DMS 273 treated with DMSO at 0.1 percent for 48 hours (cell line): ENCODE measurements at regions not wholly inside any gene's neighbourhood (a gene's known extent, or its start where the extent isn't known, plus 50 kb on each side); places are given as distances from the start of the nearest gene placed in this dataset.
"Not testable (repeated sequence)": the region's sequence is repeated elsewhere in the genome, so short reads cannot be mapped to it uniquely, and the experiment has no call there.

Source experiments
- DNase-seq: peaks from one replicate; lab custom pipeline; 2025; lab: John Stamatoyannopoulos, UW

DNA sequence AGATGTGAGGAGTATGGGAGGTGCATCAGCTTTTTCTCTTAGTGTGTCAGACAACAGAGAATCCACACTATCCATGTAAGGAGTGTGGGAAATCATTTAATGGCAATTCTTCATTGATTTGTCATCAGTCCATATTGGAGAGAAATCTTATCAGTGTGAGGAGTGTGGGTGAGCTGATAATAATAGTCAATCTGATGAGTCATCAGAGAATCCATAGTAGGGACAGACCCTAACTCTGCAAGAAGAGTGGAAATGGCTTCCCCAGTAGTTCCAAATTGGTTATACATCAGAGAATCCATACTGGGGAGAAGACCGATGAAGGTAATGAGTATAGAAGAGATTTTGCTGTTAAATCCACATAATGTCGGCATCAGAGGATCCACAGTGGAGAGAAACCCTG lies 150.5 kb upstream of the THUMPD2 start:
- no peak for DNase-seq

DNA sequence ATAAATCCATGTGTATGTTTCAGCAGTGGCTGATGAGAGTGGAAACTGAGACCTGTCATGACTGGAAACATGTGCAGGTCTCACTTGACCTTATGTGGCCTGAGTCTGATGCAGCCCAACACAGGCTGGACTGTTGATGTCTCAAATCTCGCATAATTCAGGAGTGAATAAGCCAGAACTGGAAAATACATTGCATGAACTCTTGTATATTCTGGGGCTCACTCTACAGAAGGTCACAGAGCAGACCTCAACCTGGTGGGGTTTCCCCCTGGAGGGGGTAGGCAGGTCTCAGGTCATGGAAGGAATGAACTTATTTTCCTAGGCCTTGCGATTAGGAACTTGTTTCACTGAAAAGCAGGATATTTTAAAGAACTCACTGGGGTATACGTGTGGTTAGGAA lies 146.3 kb upstream of the THUMPD2 start:
- DNase-seq, result no peak

DNA sequence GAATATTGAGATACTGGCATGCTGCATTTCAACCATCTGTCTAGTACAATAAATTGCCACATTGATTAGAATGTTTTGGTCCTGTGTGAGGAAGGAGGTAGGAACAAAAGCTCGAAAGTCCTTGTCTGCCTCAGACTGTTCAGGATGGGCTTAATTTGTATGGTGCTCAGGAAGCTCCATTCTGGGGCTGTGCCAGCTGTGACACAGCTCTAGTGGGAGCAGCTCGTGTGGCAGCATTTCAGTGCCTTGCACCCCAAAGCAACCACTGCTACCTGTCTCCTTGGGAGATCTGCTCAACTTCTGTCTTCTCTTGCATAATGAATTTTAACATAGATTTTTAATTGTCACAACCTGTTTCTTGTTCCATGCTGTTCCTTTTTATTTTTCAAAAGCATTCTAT lies 144.4 kb upstream of the THUMPD2 start:
- DNase-seq, result no peak

DNA sequence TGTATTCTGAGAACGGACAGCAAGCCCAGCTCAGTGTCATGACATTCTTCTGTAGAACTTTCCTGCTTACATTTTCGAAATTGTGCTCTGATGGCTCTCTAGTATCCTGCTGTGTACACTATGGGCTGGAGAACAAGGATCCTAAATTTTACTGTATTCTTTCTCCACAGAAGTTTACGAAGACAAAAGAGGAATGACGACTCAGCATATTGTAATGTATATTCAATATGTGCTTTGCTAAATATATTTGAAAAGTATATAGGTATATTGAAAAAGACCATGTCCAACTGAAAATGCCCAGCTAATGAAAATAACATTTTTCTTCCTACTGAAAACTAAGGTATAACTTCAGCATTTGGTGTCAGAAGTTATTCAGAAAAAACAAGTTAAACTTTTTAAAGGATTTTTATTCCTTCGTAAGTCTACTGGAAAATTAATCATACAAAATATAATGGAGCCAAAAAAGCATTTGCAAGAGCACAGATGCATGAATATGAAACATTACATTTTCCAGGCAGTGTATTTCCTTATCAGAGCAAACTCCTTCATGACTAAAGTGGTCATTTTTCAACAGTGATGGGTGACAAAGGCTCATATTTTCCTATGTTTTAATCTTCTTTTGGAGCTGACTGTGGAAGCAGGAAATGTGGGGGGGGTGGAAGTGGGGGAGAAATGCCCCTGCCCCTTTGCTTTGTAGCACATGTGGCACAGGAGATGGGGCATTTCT lies 143.8 kb upstream of the THUMPD2 start:
- no peak for DNase-seq

DNA sequence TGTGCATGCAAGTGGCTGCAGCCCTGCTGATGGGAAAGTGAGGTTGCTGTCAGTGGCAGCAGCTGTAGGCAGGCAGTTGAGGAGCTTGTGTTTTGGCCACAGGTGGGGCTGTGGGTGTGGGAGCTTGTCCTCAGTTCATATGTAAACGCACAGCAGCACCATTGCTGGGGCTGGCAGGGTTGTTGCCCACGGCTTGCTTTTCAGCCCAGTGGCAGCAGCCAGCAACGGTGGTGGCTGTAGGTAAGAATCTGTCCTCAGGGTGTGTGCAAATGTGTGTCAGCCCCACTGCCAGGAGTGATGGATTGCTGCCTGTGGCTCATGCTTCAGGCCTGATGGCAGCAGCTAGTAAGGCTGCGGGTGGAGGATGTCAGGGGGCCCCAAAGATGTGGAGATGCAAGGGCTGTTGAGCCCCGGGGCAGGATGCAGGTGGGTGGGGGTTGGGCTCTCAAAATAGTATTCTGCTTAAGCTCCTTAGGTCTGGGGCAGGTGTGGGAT lies 141.3 kb upstream of the THUMPD2 start:
- DNase-seq, result no peak

DNA sequence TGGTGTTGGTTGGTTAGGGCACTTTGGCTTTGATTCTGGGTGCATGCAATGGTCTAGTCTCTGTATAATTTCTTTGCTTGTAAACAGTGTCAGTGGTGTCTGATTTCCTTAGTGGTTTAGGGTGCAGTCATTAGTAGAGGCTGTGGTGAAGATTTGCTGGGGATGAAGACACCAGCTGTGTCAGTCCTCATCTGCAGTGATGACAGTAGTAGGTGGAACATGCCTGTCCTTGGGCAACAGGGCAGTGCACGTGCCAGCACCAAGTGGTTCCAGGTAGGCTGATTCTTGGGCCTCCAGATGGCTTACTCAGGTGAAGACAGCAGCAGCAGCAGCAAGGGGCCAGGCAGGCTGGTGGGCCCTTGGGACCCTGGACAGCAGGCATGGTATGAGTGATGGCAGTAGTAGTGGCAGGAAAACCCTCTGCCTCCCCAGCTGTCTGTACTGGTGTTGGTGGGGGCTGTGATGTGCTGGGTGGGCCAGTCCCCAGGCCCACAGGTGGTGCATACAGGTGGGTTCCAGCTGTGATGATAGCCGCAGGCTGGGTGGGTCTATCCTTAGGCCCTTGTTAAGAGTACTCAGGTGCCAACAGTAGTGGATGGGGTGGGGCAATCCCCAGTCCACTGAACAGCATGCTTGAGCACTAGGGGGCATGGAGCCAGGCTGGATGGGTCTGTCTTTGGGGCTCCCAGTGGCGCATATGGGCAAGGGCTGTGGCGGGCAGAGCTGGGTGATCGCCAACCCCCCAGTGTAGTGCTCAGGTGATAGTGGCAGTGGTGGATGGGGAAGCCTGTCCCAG lies 140.7 kb upstream of the THUMPD2 start:
- no peak for DNase-seq

DNA sequence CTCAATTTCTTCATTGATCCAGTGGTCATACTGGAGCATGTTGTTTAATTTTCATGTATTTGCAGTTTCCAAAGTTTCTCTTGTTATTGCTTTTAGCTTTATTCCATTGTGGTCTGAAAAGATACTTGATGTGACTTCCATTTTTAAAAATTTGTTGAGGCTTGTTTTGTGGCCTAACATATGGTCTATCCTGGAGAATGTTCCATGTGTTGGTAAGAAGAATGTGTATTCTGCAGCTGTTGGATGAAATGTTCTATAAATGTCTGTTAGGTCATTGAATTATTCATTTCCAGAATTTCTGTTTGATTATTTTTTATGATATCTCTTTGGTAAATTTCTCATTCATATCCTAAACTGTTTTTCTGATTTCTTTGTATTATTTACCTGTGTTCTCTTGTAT lies 139.8 kb upstream of the THUMPD2 start:
- no peak for DNase-seq

DNA sequence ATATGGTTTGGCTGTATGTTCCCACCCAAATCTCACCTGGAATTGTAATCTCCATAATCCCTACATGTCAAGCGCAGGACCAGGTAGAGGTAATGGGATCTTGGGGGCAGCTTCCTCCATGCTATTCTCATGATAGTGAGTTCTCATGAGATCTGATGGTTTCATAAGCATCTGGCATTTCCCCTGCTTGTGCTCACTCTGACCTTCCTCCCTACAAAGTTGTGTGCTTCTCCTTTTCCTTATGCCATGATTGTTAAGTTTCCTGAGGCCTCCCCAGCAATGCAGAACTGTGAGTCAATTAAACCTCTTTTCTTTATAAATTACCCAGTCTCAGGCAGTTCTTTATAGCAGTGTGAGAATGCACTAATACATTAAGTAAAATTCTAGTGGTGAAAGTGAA lies 138.3 kb upstream of the THUMPD2 start:
- DNase-seq, result not testable (repeated sequence)

DNA sequence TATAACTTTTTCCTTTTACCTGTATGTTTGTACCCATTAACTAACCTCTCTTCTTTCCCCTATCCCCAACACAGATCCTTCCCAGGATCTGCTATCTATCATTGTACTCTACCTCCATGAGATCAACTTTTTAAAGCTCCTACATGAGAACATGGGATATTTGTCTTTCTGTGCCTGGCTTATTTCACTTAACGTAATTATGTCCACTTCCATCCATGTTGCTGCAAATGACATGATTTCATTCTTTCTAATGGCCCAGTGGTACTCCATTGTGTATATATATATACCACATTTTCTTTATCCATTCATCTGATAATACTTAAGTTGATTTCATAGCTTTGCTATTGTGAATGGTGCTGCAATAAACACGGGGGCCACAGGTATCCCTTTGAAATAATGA lies 135.9 kb upstream of the THUMPD2 start:
- DNase-seq, result no peak

DNA sequence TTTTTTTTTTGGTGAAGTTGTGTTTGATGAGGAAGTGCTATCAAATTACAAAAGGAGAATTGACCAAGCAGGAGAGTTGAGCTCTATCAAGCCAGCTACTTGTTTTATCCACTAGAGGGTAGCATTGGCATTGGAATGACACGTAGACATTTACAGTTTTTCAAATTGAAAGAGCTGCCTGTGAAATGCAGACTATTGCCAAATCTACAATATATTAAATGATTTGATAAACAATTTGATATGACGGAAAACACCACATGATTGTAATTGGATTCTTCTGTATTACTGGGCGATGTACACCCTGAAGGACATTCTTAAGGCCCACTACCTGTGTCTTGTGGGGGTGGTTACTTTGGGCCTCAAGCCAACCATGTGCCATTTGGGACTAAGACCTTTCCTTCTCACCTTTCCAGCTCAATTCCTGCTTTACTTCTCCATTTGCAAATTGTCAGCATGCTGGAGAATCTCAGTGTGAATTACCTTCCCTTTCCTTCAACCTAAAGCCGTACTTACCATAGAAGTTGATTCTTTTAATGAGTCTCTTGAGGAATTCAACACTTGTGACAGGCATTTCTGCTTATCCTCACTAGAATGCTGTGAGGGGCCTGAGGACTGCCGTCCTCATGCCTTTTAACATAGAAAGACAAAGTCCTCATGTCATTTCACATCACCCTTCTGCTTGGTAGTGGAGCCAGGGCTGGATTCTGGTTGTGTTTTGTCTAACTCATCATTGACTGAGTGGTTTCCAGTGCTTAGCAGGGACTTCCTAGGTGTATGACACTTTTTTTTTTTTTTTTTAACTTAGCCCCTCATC lies 134.8 kb upstream of the THUMPD2 start:
- peak; percentile 50 for DNase-seq

DNA sequence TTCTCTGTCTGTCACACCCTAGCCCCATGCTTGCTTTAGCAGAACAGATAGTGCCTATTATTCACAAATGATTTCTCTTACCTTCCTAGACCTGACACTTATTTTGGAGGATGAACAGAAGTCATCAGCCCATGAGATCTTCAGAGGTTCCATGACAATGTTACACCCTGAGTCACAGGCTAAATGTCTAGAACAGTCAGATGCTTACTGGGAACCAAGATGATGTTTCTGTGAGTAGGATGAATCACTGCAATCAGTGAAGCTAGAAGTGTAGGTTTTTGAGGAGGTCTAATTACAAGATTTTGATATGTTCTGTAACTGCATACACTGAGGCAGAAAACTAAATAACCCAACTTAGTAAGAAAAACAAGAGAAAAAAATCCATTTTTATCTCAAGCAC lies 123.0 kb upstream of the THUMPD2 start:
- DNase-seq, result no peak

DNA sequence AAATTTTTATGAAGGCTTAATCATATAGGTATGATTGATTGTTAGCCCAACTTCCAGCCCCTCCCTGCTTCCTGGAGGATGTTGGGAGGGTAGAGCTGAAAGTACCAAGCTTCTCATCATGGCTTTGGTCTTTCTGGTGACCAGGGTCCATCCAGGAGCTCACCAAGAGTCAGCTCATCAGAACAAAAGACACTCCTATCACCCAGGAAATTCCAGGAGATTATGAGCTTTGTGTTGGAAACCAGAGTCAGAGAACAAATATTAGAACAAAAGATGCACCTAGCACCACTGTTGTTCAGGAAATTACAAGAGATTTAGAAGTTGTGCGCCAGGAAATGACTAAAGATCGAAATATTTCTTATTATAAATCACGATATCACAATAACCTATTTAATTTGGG lies 119.9 kb upstream of the THUMPD2 start:
- no peak for DNase-seq

DNA sequence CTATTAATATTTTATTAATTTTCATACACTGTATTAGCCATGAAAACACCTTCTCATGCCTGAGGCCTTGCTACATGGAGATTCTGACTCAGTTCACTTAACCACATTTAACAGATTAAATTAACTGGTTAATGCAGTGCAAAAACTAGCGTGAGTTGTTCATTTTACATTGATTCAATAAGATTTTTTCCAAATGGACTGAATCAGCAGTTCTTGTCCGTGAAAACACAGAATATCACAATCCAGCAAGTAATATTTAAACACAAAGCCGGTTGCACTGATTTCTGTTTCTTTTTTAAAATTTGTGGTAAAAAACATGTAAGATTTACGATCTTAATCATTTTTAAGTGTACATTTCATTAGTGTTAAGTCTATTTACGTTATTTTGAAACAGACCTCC lies 118.2 kb upstream of the THUMPD2 start:
- no peak for DNase-seq

DNA sequence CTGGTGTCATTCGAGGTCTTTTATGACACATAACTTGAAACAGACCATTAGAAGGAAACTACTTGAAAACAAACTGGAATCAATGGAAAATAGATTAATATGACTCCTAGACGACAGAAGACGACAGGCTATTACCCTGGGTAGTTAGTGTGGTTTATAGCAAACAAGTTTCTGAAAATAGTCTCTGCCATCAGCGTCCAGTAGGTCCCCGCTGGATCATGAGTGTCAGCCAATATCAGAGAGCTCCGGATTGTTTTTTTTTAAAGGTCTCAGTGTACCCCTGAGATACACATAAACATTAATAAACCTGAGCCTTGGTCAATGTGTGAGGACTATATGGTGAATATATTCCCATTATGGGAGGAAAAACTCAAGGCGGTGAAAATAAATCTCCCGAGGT lies 115.0 kb upstream of the THUMPD2 start:
- no peak for DNase-seq

DNA sequence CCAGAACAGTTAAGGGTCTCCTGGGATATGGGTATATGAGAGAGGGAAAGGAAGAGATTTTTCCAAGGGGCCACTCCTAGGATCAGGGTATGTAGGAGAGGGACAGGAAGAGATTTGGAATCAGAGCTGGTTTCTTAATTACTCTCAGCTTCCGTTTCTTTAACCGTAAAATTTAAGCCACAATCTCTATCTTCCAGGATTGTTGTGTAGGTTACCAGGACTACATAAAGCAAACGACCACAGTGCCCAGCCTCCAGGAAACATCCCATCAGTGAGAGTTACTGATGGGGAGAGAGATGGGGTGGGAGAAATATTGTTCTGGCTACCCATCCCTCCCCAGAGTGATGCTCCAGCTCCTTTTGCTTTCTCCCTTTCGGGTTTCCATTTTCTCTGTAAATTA lies 114.6 kb upstream of the THUMPD2 start:
- no peak for DNase-seq

DNA sequence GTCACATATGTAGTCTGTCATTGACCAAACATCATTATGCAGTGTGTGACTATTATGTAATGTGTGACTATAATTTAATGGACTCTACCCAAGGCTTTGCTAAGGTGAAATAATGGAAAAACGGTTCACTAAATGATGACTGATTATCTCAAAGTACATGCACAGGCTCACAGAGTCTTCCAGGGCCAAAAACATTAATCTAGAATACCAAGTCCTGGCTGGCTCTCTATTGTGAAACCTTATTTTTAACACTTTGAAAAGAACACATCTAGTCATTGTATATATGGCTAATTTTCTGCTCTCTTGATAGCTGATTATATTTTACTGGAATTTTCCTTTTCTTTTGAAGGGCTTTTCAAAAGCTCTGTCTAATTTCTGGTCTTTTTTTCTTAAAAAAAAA lies 102.9 kb upstream of the THUMPD2 start:
- DNase-seq, result no peak

DNA sequence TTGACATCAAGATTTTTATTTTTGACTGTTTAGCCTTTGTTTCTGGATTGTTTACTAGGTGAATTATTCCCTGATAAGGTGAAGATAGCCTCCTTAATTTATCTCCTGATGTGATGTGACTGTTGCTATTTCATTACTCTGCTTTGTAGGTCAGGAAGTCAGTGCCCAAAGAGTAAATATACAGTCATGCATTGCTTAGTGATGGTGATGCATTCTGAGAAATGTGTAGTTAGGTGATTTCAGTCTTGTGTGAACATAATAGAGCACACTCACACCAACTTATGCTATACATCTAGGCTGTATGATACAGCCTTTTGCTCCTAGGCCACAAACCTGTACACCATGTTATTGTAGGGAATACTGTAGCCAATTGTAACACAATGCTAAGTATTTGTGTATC lies 102.4 kb upstream of the THUMPD2 start:
- no peak for DNase-seq

DNA sequence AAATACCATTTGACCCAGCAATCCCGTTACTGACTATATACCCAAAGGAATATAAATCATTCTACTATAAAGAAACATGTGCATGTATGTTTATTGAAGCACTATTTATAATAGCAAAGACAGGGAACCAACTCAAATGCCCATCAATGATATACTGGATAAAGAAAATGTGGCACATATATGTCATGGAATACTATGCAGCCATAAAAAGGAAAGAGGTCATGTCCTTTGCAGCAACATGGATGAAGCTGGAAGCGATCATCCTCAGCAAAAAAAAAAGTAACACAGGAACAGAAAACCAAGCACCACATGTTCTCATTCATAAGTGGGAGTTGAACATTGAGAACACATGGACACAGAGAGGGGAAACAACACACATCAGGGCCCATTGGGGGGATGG lies 99.9 kb upstream of the THUMPD2 start:
- DNase-seq, result not testable (repeated sequence)

DNA sequence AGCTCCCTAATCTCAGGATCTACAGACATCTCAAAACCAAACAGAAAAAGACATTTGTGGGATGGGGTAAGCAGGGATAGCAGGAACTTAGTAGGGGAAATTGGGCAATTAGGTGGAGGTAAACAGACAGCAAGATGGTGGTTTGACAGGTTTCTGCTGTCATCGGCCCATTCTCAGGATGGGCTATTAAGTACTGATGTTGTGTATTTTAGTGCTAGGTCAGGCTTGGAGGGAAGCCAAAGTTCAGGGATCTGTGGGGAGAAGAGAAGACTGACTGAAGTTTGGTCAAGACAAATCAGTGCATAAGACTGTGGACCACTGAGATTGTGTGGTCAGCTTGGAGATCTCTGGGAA lies 96.8 kb upstream of the THUMPD2 start:
- DNase-seq, result no peak

DNA sequence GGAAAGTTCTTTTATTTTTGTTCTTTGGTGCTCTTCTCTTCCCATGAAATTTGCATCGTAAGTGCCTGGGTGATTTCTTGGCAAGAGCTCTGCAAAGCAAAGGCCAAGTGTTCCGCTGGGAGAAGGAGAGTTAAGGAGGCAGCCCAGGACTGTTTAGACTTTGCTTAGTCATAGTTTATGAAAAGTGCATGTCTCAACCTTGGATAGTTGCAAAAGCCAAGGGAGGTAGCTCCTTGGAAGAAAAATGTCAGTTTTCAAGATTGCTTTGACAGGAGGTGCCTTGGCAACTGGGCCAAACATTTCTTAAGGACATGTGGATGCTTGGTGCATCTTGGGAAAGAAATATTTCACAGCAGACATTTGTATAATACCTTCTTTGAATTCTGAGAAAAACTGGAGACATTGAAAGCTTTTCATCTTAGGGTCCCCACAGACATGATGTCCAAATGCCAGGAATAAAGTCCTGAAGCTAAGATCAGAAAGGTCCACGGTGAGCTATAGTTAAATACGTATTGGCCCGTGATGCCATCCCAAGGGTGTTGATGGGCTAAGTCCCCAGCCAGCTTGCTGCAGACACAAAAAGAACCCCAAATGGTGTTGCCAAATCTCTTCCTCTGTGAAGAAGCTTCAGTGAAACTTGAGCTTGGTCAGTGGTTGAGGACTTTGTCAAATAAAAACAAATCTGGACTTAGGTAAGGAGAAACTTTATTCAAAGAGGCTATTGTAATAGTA lies 96.3 kb upstream of the THUMPD2 start:
- no peak for DNase-seq

DNA sequence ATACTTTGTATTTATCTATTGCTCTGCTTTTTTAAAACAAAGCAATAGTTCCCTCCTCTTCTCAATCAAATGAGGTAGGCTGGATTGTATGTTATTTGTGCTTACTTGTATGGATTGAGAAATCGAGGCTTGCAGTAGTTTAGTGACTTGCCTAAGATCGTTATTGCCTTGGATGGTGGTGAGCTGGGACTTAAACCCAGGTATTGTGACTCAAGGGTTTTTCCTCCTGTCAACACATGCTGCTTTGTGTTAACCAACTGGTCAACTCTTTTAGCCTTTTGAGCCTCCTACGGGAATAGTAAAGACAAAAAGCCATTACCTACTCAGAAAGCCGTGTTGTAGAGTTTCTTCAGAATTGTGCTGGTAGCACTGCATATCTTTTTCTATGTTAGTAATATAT lies 95.2 kb upstream of the THUMPD2 start:
- no peak for DNase-seq

DNA sequence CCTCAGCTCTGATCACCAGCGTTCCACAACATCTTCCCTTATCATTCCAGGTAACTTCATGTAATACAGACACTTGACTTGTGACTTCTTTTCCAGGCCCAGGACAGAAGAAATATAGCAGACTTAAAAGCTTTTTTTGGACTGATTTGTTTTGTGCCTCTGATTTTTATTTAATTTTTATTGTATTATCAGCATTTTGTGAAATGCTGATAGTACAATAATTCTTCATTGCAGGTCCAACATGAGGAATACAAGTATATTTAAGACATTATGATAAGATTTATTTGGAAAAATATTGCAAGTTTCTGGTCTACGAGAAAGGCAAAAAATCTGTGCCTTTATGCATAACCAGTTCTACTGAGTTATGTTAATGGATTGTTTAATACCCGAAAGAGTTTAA lies 94.5 kb upstream of the THUMPD2 start:
- no peak for DNase-seq
